ENCODE measurements at regions not wholly inside any gene's neighbourhood (a gene's known extent, or its start where the extent isn't known, plus 50 kb on each side); places are given as distances from the start of the nearest gene placed in this dataset.
A peak's percentile ranks its signal among the peaks of the same experiment; 100 is the strongest.

DNA sequence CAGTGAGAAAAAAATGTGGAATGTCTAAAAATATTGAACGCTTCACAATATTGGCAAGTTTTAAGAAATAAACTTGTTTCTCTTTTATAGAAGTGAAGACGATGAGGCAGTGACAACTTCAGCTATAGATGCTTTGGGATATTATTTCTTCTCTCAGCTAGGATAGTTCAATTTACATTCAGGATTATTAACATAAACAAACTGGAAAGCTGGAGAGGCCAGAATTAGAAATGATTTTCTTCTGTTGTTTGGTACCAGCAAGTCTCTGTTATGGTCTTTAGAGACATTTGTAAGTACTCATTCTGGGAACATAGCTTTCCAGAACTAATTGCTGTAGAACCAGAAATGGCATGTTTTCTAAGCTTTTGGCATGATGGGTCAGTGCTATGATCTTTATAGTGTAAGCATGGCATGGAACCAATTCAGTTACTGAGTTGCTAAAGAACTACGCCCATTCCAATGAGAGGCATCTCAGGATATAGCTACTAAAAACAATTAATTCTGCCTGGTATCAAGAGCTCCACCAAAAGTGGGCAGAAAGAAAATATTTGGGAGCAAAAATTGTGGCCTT is 599.5 kb upstream of the B3GALT2 start:
- Mint-ChIP-seq H3K4me3 (no peak overlapping the region), H3K4me1 (peaks cover 0 to 6% (median 2%) of the 10 kb centered on the region in 4 donors), H3K9me3 (peaks cover 0 to 2% (median 0%) of the 10 kb centered on the region in 7 donors), H3K27me3 (no peaks in the 10 kb centered on the region), H3K27ac (no peak overlapping the region), H3K36me3 (peaks cover 6% of the 10 kb centered on the region)
- Histone ChIP-seq H3K4me3 (ENCODE audit: low read depth, low read length) (no peak overlapping the region), H3K36me3 (ENCODE audit: control insufficient read depth, insufficient read depth, low read length) (no peaks in the 10 kb centered on the region), H3K4me1 (ENCODE audit: control insufficient read depth, insufficient read depth, low read length, poor library complexity, severe bottlenecking) (no peaks in the 10 kb centered on the region), H3K9me3 (ENCODE audit: control insufficient read depth in 2 of 2, low read length in 2 of 2) (no peaks in the 10 kb centered on the region), H3K27me3 (ENCODE audit: control insufficient read depth, insufficient read depth, low read length) (no peaks in the 10 kb centered on the region), H3K27ac (ENCODE audit: insufficient read depth, low read length, poor library complexity, severe bottlenecking) (no peak overlapping the region)
- DNase-seq (no peak), ATAC-seq (ENCODE audit: low read depth in 2 of 2) (no peak)

GRCh38 chr1:193774536-193775323 is 588.3 kb upstream of the B3GALT2 start:
- ATAC-seq (ENCODE audit: low read depth in 2 of 2) = no peak
- Histone ChIP-seq H3K27ac (ENCODE audit: insufficient read depth, low read length, poor library complexity, severe bottlenecking) (no peak overlapping the region), H3K36me3 (ENCODE audit: control insufficient read depth, insufficient read depth, low read length) (no peaks in the 10 kb centered on the region), H3K9me3 (ENCODE audit: control insufficient read depth in 2 of 2, low read length in 2 of 2) (peaks cover 0 to 3% of the 10 kb centered on the region in 2 experiments), H3K27me3 (ENCODE audit: control insufficient read depth, insufficient read depth, low read length) (no peaks in the 10 kb centered on the region), H3K4me3 (ENCODE audit: low read depth, low read length) (no peak overlapping the region), H3K4me1 (ENCODE audit: control insufficient read depth, insufficient read depth, low read length, poor library complexity, severe bottlenecking) (no peaks in the 10 kb centered on the region)
- DNase-seq = no peak
- H3K4me1 Mint-ChIP-seq = peaks cover 0 to 10% (median 5%) of the 10 kb centered on the region in 4 donors
- H3K27me3 Mint-ChIP-seq = no peaks in the 10 kb centered on the region
- H3K9me3 Mint-ChIP-seq = peaks cover 0 to 16% (median 9%) of the 10 kb centered on the region in 7 donors
- H3K36me3 Mint-ChIP-seq = peaks cover 13% of the 10 kb centered on the region
- no peak overlapping the region for H3K27ac Mint-ChIP-seq
- no peak overlapping the region for H3K4me3 Mint-ChIP-seq

- Mint-ChIP-seq H3K36me3 (peaks cover 11% of the 10 kb centered on the region), H3K4me1 (peaks cover 0 to 10% (median 6%) of the 10 kb centered on the region in 4 donors), H3K27ac (no peak overlapping the region), H3K27me3 (no peaks in the 10 kb centered on the region), H3K4me3 (no peak overlapping the region), H3K9me3 (peaks cover 0 to 13% (median 6%) of the 10 kb centered on the region in 7 donors)
- H3K36me3 ChIP-seq (ENCODE audit: control insufficient read depth, insufficient read depth, low read length) = no peaks in the 10 kb centered on the region
- H3K27ac ChIP-seq (ENCODE audit: insufficient read depth, low read length, poor library complexity, severe bottlenecking) = no peak overlapping the region
- peaks cover 0 to 3% of the 10 kb centered on the region in 2 experiments for H3K9me3 ChIP-seq (ENCODE audit: control insufficient read depth in 2 of 2, low read length in 2 of 2)
- no peaks in the 10 kb centered on the region for H3K27me3 ChIP-seq (ENCODE audit: control insufficient read depth, insufficient read depth, low read length)
- H3K4me1 ChIP-seq (ENCODE audit: control insufficient read depth, insufficient read depth, low read length, poor library complexity, severe bottlenecking) = no peaks in the 10 kb centered on the region
- H3K4me3 ChIP-seq (ENCODE audit: low read depth, low read length) = no peak overlapping the region
- DNase-seq = no peak
- ATAC-seq (ENCODE audit: low read depth in 2 of 2) = no peak
Observed at GRCh38 chr1:193771596-193771995, 585.2 kb upstream of the B3GALT2 start.

DNA sequence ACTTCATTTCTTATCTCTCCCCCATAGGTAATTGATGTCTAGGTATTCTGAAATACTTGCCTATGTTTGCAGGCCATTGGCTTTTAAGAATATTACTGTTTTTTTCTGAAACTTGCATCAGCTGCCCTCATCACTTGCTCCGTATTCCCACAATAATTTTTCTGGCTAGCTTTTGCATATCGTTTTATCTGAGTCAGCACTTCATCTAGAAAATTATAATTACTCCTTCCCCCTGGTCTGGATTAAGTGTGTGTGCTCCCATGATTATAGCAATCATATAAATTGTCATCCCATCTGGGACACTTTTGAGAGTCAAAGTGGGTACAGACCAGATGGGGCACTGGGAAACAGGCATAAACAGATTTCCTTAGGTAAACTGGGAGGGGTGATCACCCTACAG is 583.2 kb upstream of the B3GALT2 start:
- H3K4me1 Mint-ChIP-seq = peaks cover 4 to 10% (median 6%) of the 10 kb centered on the region in 4 donors
- H3K9me3 Mint-ChIP-seq = peaks cover 0 to 9% (median 1%) of the 10 kb centered on the region in 7 donors
- peaks cover 4% of the 10 kb centered on the region for H3K36me3 Mint-ChIP-seq
- H3K9me3 ChIP-seq (ENCODE audit: control insufficient read depth in 2 of 2, low read length in 2 of 2) = no peaks in the 10 kb centered on the region
- H3K36me3 ChIP-seq (ENCODE audit: control insufficient read depth, insufficient read depth, low read length) = no peaks in the 10 kb centered on the region
- no peak overlapping the region for H3K4me3 ChIP-seq (ENCODE audit: low read depth, low read length)
- DNase-seq (no peak), ATAC-seq (ENCODE audit: low read depth in 2 of 2) (no peak)
- no peaks in the 10 kb centered on the region for H3K27me3 ChIP-seq (ENCODE audit: control insufficient read depth, insufficient read depth, low read length)
- H3K27ac ChIP-seq (ENCODE audit: insufficient read depth, low read length, poor library complexity, severe bottlenecking) = no peak overlapping the region
- no peaks in the 10 kb centered on the region for H3K4me1 ChIP-seq (ENCODE audit: control insufficient read depth, insufficient read depth, low read length, poor library complexity, severe bottlenecking)
- H3K4me3 Mint-ChIP-seq = no peak overlapping the region
- H3K27me3 Mint-ChIP-seq = no peaks in the 10 kb centered on the region
- no peak overlapping the region for H3K27ac Mint-ChIP-seq

DNA sequence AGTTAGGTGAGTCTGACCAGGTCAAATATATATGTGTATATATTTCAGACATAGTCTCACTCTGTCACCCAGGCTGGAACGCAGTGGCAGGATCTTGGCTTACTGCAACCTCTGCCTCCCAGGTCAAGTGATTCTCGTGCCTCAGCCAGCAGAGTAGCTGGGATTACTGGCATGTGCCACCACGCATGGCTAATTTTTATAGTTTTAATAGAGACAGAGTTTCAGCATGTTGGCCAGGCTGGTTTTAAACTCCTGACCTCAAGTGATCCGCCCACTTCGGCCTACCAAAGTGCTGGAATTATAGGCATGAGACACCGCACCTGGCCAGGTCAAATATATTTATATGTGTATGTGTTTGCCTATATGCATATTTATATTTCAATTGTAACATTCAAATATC is 581.5 kb upstream of the B3GALT2 start:
- Mint-ChIP-seq H3K4me3 (no peak overlapping the region), H3K27me3 (no peaks in the 10 kb centered on the region), H3K9me3 (peaks cover 0 to 2% (median 0%) of the 10 kb centered on the region in 7 donors), H3K4me1 (peaks cover 0 to 4% (median 1%) of the 10 kb centered on the region in 4 donors), H3K36me3 (no peaks in the 10 kb centered on the region), H3K27ac (peak overlapping the region in 1 of 3 donors; percentile 2)
- no peaks in the 10 kb centered on the region for H3K9me3 ChIP-seq (ENCODE audit: control insufficient read depth in 2 of 2, low read length in 2 of 2)
- H3K36me3 ChIP-seq (ENCODE audit: control insufficient read depth, insufficient read depth, low read length) = no peaks in the 10 kb centered on the region
- no peaks in the 10 kb centered on the region for H3K27me3 ChIP-seq (ENCODE audit: control insufficient read depth, insufficient read depth, low read length)
- no peak overlapping the region for H3K4me3 ChIP-seq (ENCODE audit: low read depth, low read length)
- H3K4me1 ChIP-seq (ENCODE audit: control insufficient read depth, insufficient read depth, low read length, poor library complexity, severe bottlenecking) = no peaks in the 10 kb centered on the region
- ATAC-seq (ENCODE audit: low read depth in 2 of 2) (no peak), DNase-seq (no peak)
- H3K27ac ChIP-seq (ENCODE audit: insufficient read depth, low read length, poor library complexity, severe bottlenecking) = no peak overlapping the region

DNA sequence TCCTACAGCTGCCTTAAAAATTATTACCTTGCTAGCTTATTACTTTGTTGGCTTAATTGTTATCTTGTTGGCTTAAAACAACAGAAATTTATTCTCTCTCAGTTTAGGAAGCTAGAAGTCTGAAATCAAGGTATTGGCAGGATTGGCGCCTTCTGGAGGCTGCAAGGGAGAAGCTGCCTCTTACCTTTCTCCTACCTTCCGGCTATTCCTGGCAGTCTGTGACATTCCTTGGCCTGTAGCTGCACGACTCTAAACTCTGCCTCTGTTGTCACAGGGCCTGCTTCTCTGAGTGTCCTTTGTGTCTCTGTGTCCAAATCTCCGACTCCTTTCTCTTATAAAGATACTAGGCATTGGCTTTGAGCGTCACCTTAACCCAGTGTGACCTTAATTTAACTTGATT is 579.9 kb upstream of the B3GALT2 start:
- Mint-ChIP-seq H3K9me3 (peaks cover 0 to 2% (median 0%) of the 10 kb centered on the region in 7 donors), H3K4me1 (peaks cover 0 to 4% (median under 1%) of the 10 kb centered on the region in 4 donors), H3K36me3 (no peaks in the 10 kb centered on the region), H3K27me3 (no peaks in the 10 kb centered on the region), H3K4me3 (no peak overlapping the region), H3K27ac (peak overlapping the region in 1 of 3 donors; percentile 27)
- Histone ChIP-seq H3K9me3 (ENCODE audit: control insufficient read depth in 2 of 2, low read length in 2 of 2) (no peaks in the 10 kb centered on the region), H3K36me3 (ENCODE audit: control insufficient read depth, insufficient read depth, low read length) (no peaks in the 10 kb centered on the region), H3K27ac (ENCODE audit: insufficient read depth, low read length, poor library complexity, severe bottlenecking) (no peak overlapping the region), H3K4me1 (ENCODE audit: control insufficient read depth, insufficient read depth, low read length, poor library complexity, severe bottlenecking) (no peaks in the 10 kb centered on the region), H3K4me3 (ENCODE audit: low read depth, low read length) (no peak overlapping the region), H3K27me3 (ENCODE audit: control insufficient read depth, insufficient read depth, low read length) (no peaks in the 10 kb centered on the region)
- no peak for ATAC-seq (ENCODE audit: low read depth in 2 of 2)
- no peak for DNase-seq

- H3K4me3 Mint-ChIP-seq = no peak overlapping the region
- ATAC-seq (ENCODE audit: low read depth in 2 of 2) = no peak
- no peak overlapping the region for H3K4me3 ChIP-seq (ENCODE audit: low read depth, low read length)
- no peak overlapping the region for H3K27ac ChIP-seq (ENCODE audit: insufficient read depth, low read length, poor library complexity, severe bottlenecking)
- H3K36me3 ChIP-seq (ENCODE audit: control insufficient read depth, insufficient read depth, low read length) = no peaks in the 10 kb centered on the region
- no peaks in the 10 kb centered on the region for H3K9me3 ChIP-seq (ENCODE audit: control insufficient read depth in 2 of 2, low read length in 2 of 2)
- peak overlapping the region in 1 of 3 donors; percentile 73 for H3K27ac Mint-ChIP-seq
- H3K27me3 ChIP-seq (ENCODE audit: control insufficient read depth, insufficient read depth, low read length) = no peaks in the 10 kb centered on the region
- no peaks in the 10 kb centered on the region for H3K4me1 ChIP-seq (ENCODE audit: control insufficient read depth, insufficient read depth, low read length, poor library complexity, severe bottlenecking)
- no peak for DNase-seq
- no peaks in the 10 kb centered on the region for H3K36me3 Mint-ChIP-seq
- H3K4me1 Mint-ChIP-seq = peaks cover 0 to 4% (median under 1%) of the 10 kb centered on the region in 4 donors
- peaks cover 0 to 1% (median 0%) of the 10 kb centered on the region in 7 donors for H3K9me3 Mint-ChIP-seq
- H3K27me3 Mint-ChIP-seq = no peaks in the 10 kb centered on the region
Observed at GRCh38 chr1:193763266-193763665, 576.9 kb upstream of the B3GALT2 start.

Data from CD4-positive, CD25-positive, alpha-beta regulatory T cell (primary cell).